Femur (tissue), 1 donor: ENCODE measurements at regions not wholly inside any gene's neighbourhood (a gene's known extent, or its start where the extent isn't known, plus 50 kb on each side); places are given as distances from the start of the nearest gene placed in this dataset.
"Not testable (repeated sequence)": the region's sequence is repeated elsewhere in the genome, so short reads cannot be mapped to it uniquely, and the experiment has no call there.

Experiments
- DNase-seq: peaks from one replicate; pipeline ENCODE4 v3.0.0-alpha.2; 2017

DNA sequence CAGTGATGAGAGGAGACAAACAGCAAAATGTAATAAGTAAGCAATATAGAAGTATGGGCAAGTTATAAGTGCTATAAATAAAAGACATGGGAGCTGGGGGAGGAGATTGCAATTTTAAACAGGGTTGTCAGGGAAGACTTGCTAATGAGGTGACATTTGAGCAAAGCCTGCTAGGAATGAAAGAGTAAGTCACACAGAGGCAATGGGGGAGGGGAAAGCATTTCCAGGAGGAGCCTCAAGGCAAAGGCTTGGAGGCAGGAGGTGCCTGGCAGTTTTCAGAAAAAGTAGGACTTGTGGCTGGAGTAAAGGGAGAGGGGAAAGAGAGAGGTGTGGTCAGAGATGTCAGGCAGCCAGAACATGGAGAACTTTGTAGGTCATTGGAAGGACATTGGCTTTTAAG is 124.4 kb upstream of the NMUR2 start:
- no peak for DNase-seq

DNA sequence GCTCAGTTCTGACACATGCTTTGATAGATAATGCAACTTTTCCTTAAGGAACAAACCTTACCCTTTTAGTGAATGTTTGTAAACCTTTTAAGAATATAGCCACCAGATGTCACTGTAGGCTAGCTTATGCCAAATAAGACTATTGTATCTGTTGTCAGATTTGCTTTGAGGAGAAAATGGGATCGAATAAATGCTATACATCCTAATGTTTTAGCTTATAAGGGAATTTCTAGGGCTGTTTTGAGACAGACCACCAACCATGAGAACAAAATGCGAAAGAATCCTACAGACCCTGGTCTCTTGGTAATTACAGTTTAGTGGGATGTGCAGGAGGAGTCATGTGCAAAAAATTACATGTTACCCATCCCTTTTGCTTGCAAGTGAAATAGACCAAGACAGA is 127.6 kb upstream of the NMUR2 start:
- no peak for DNase-seq

DNA sequence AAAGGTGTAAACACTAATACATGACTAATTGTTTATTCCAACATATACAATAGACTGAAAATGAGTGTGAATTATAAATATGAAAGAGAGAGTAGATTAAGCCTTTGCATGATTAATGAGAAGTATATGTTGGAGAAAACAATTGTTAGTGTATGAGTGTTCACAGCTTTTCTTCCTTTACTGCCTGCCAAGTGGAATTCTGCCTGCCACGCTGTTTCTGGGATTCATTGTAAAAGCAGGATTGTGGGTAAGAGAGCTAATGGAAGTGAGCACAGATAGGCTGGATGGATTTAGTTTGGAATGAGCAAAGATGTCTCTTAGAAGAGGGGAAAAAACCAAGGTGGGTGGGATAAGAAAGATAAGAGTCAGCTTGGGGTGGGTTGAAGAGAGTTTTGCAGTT is 129.6 kb upstream of the NMUR2 start:
- DNase-seq: no peak

DNA sequence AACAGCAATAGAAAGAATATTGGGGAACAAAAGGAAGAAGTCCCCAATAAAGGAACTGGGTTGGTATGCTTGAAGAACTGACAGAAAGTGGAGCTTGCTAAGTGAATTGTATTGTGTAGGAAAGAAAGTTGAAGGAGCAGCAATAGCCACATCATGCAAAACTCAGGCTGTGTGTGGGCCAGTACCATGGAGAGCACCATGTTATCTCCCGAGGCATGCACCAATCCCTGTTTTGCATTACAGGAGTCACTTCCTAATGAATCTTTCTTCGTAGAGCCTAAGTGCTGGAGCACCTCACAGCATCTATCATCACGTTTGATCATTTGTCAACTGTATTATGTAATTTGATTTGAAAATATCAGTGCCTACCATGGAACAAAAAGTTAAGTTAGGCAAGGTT is 137.7 kb upstream of the NMUR2 start:
- DNase-seq: peak; percentile 24

DNA sequence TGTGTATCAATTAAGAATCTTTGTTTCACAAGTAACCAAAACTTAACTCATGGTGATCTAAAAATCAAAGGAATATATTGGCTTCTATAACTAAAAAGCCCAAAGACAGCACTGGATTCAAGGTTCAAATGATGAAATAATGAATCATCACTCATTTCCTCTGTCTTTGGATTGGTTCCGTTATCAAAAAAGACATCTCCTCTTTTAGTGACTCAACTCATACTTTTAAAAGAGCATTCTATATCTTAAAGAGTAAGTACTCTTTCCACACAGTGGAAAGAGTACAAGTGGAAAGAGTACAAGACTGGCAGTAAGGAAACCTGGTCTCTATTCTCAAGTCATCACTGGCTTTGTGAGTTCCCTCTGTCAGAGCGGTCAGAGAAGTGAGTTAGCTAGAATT is 141.4 kb upstream of the NMUR2 start:
- no peak for DNase-seq

DNA sequence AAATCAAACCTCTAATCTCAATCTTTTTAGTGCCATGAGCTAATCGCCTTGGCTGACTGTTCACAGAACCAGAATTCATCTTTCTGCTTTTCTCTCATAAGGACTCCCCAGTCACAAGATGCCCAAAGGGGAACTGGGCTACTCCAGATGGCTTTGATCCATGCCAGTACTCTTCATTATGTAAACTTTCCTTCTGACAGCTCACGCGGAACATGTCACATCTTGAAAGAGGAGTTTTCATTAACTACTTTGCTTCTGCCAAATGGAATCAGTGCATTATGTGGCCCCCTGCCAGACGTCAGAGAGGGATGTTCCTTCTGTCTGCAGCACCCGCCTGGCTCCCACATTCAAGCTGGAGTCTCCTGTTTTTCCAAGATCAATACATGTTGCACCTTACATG is 142.1 kb upstream of the NMUR2 start:
- no peak for DNase-seq

DNA sequence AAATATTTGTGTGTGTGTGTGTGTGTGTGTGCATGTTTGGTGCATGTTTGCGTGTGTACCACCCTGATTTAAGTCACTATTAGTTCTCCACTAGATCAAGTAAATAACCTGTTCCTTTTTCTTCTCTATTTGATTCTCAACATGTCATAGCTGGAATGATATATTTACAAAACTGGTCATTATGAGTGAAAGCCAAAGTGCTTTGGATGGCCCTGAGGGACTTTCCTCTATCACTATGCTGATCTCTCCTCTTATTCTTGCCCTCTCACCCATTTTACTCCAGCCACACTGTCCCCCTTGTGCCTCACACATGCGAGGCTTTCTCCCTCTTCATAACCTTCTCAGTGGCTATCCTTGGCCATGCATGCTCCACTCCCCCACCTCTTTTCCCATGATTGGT is 144.6 kb upstream of the NMUR2 start:
- DNase-seq: no peak

DNA sequence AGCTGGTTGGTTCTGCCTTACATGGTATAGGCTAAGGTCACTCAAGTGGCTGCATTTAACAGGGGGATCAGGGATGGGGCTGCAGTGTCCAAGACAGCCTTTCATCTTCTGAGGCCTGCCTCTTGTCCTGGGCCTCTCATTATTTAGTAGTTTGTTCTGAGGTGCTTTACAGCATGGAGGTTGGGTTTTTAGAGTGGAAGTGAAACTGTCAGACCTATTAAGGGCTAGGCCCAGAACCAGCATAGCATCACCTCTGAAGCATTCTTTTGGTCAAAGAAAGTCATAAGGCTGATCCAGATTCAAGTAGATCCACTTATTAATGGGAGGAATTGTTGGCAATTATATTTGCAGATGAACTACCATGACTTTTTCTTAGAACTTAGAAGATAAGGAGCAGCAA is 146.0 kb upstream of the NMUR2 start:
- no peak for DNase-seq

DNA sequence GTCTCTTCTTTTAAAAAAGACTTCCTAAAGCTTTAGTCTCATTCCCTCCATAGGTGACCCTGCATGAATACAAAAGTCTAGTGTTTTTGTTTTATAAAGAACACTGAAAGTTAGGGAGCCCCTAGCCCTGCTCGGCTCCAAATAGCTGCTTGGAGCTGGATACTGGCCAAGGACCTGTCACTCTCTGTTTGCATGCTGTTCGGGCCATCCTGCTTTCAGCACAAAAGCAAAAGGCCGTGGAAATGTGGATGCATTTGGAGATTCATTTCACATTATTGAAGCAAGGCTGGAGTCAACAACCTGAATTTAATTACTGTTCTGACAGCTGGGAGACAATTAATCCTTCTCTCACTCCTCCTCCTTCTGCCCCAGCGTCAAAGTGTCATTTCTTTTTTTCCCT is 151.7 kb upstream of the NMUR2 start:
- no peak for DNase-seq

DNA sequence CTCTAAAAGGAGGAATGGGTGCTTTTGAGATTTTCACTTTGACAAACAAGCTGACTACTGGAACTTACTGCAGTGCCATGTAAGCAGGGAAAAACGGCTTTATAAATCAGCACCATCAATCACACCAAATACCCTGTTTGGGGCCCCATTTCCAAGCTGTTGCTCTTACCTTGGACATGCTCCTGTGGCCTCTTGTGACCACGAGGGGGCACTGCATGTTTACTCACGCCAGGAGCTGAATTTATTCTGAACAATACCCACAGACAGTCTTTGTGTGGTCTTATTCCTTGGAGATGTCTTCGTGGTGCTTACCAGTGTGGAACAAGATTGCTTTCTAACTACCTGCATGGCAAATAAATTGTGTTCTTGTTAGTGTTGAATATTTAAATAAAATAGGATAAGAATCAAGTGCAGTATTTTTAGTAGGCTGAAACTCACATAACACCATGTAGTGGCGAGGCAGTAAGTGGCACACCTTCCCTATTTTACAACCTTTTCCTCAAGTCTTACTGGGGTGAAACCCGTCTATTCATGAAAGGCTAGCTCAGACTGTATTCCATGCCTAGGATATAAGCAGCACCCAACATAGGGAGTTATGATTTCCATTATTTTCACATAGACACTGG is 155.5 kb upstream of the NMUR2 start:
- peak; percentile 56 for DNase-seq

DNA sequence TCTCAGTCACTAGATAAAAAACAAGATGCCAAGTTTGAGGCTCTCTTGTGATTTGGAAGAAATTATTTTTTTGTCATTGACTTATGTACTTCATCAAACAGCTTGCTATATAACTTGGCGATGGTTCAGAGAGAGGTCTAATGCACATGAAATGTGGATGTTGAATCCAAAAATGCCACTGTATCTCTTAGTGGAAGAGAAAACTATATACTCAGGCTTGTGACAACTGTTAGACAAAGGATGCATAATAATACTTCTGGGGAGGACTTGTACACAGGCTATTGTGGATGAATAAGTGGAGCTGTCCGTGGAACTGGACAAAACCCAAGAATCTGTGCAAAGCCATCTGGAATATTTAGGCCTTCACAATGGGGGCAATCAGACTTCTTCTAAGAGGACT is 162.9 kb upstream of the NMUR2 start:
- DNase-seq: no peak

DNA sequence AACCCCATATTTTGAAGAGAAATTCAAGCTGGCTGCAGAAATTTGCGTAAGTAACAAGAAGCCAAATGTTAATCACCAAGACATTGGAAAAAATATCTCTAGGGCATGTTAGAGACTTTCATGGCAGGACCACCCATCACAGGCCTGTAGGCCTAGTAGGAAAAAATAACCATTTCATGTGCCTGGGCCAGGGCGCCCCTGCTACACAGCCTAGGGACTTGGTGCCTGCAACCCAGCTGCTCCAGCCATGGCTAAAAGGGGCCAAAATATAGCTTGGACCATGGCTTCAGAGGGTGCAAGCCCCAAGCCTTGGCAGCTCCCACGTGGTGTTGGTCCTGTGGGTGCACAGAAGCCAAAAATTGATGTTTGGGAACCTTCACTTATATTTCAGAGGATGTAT is 167.7 kb upstream of the NMUR2 start:
- no peak for DNase-seq

DNA sequence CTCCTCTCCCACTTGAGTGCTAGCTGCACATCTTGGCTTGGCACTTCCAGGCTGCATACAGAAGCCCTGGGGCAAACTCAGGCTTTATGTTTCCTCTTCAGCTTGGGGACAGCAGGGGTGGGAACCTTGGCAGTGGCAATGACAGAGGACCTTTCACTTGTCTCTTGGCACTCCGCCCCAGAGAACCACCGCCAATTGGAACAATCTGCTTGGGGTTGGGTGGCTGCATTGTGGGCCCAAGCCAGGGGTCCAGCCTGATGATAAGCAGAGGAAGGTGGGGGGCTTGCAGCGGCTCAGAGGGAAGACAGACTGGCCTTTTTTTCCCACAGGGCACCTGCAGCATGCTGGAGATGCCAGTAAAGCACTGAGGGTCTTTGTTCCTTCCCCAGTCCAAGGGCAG is 179.0 kb upstream of the NMUR2 start:
- DNase-seq: no peak

DNA sequence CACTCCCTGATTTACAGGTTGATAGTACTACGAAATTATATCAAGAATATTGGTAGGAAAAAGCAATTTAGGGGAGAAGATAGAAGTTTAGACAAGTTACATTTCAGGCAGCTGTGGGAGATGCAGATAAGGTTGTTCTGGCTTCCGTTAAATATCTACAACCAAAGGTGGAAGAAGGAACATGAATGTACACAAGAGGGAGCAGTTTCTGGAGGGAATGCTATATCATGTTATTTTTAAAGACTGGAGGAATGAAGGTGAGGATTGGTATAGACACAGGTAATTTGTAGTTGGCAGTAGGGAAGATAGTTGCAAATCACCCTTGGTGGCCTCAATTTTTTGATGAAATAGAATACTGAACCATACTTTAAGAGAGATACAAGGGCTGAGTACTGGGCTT is 187.3 kb upstream of the NMUR2 start:
- no peak for DNase-seq

DNA sequence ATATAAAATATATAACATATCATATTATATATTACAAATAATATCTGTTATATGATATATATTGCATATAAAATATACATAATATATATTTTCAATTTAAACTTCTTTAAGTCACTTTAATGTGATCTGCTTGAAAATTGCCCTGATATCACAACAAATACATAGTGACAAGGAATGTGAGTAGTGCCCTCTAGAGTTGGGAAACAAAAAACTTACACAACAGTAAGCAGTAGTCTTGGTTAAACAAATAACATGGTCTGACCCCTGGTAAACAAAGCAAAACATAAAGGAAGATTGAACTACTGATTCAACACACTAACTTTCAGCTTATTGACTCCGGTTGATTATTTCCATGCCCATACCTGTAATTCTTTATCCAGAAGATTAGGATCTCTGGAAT is 188.3 kb upstream of the NMUR2 start:
- no peak for DNase-seq

DNA sequence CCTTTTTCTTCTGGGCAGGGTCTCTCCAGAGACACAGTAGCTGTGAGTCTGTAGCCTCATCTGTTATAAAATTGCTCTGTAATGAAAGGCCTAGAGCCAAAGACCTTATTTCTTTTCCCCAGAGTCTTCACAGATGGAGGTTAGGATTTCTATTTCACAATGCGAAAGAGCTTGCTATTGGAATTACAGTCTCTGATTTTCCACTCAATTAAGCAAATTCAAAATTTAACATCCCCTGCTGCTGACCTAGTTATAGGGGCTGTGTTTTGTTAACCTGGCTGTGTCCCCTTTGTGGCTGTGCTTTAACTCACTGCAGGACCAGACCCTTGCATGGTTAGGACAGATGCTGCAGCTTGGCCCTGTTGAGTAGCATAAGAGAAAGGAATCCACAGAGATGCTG is 190.3 kb upstream of the NMUR2 start:
- DNase-seq: no peak

DNA sequence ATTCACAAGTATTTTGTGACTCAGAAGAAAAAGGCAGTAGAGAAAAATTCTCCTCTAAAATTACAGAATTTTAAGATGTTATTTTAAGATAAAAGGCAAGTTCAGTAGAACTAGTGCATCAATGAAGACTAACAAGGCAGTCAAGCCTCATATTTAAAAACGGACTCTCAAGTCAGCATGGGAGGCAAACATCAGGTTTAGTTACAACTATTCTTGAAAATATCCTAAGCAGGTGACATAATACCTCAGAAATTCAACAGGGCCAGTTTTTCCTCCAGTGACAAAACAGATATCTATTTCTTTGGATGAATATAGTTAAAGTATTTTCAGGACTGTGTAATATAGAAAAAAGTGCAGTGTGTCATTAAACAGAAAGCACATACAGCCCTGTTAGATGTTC is 194.0 kb upstream of the NMUR2 start:
- no peak for DNase-seq

DNA sequence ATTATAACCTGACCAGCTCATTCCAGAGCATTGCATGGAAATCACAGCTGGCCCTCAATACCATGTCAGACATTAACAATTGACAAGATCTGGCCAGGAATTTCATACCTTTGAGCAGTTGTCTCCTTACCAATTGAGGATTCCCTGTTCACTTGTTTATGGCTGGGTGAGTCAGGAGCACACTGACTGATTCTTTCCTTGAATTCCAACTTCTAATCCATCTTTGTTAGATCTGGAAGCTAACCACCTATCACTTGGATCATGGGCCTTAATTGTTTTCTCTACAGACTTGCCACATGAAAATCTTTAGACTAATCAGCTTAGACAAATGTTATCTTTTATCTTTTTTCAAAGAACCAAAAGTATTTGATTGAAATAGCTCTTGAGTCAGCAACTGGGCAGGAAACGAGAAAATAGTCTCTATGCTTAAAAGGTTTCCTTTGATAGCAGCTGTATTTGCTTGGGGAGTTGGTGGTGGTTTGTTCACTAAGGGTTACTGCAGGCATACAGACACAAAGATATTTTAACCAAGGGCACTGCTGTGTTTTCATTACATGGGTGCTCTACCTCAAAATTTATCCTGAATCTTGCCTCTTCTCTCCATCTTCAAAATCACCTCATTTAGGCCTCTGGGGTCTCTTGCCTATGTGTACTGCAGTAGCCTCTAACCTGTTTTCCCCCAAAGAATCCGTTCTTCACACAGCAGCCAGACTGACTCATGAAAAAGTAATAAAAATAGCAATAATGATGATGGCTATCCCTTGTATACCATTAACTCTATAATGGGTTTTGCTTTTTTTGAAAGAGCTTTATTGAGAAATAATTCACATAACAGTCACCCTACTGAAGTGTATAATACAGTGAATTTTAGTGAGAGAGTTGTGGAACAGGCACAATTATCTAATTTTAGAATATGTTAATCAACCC is 197.0 kb upstream of the NMUR2 start:
- DNase-seq: no peak

DNA sequence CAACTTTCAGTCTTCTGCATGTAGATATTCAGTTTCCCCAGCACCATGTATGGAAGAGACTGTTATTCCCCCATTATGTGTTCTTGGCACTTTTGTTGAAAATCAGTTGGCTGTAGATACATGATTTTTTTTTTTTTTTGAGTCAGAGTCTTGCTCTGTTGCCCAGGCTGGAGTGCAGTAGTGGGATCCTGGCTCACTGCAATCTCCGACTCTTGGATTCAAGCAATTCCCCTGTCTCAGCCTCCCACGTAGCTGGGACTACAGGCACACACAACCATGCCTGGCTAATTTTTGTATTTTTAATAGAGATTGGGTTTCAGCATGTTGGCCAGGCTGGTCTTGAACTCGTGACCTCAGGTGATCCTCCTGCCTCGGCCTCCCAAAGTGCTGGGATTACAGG is 201.0 kb upstream of the NMUR2 start:
- DNase-seq: not testable (repeated sequence)

DNA sequence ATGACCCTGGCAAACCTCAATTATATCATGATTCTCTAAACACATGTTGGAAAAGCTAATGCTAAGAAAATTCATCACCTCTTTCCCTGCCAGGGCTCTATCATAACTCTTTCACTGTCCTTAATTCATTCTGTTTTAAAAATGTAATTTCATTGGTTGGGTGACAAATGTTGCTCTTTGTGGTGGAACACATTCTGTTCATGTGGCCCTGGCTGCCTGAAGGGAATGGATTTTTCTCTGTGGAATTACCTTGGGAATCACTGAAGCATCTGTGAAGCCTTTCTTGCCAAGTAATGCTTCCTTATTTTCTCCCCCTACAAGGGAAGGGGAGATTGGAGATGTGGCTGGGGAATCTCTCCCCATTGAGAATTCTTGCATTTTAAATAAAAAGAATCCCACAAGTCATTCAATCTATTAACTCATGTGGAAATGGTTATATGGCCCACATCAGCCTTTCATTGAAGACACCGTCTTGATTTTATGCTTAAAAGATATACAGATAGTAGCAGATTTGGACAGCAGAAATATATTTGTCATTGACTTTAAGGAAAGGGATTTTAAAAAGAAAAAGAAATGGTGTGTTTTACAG is 201.8 kb upstream of the NMUR2 start:
- no peak for DNase-seq

DNA sequence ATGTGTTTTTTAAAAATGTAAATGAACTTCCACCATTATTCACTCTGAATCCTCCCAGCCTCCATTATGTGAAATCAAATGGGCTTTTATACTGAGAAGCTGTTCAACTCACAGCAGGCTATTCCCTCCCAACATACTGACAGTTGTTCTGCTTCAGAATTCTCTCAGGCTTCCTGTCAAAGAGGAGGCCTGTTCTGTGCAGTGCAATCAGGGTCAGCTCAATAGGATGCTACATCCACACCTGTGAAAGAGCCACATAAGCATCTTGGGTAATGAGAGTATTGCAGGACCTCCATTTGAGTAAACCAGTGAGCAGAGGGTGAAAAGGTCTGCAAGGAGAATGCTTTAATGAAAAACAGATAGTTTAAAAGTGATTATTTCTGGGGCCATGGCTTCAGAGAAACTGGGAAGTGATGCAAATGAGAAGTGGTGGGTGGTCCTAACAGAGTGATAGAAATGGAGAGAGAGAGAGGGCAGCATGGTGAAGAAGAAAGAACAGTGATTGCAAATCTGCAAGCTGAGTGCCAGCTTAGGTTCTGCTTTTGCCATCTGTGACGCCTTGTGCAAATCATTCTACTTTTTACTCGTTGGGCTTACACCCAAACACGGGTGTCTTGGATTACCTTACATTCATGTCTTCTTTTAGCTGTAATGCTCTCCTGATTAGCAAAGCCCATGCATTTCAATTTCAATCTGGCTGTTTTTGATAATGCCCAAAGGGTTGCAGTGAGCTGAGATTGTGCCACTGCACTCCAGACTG is 202.5 kb upstream of the NMUR2 start:
- DNase-seq: no peak

DNA sequence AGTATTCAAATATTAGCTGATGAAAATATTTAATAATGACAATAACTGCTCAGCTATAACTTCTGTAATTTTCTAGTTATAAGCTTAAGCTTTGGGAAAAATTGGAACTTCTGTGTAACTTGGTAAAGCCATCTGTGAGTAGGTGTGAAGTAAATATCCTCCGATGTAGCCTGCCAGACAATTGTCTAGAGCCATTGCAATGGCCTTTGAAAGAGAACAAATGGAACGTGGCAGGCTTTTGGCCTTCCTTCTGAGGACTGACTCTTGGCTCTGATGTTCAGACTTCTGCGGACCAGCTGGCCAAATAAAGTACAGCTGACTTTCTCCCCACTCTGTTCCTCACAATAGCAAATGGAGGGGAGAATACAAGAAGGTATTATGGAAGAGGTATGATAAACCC is 203.4 kb upstream of the NMUR2 start:
- peak; percentile 27 for DNase-seq

DNA sequence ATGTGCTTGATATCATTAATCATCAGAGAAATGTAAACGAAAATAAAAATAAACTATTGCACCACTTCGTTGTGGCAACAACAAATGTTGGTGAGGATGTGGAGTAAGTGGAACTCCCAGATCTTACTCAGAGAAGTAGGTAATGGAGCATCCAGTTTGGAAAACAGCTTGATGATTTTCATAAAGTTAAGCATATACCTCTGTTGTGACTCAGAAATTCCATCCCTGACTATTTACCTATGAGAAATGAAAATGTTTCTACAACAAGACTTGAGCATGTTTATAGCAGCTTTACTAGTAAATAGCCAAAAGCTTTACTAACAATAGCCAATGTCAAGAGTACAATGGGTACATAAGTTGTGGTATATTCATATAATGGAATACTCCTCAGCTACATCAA is 214.7 kb upstream of the NMUR2 start:
- no peak for DNase-seq

DNA sequence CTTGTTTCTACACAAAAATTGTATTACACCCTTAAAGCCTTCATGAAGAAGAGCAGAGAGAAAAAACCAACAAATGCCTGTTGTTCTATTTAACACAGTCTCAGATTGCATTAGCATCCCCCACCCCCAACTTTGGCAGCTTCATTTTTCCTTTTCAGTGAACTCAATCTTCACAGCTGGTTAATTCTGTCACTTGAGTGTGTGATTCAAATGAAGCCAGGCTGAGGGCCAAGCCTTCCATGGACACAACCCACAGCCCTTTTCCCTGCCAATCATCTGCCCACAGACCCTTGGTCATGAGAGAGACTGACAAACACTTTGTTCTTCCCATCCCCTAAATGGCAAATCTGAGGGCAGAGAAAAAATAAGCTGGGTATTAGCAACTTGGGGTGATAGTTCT is 217.5 kb upstream of the NMUR2 start:
- no peak for DNase-seq
